Lower leg skin (tissue), 4 donors: ENCODE measurements at regions not wholly inside any gene's neighbourhood (a gene's known extent, or its start where the extent isn't known, plus 50 kb on each side); places are given as distances from the start of the nearest gene placed in this dataset.
"Not testable (repeated sequence)": the region's sequence is repeated elsewhere in the genome, so short reads cannot be mapped to it uniquely, and the experiment has no call there.

ENCODE experiments used
- DNase-seq, 2 donors: peaks; one replicate each; pipeline ENCODE4 v3.0.0-alpha.2; 2019; ENCODE audit warnings: low spot score in 2 of 2
- H3K4me3 ChIP-seq: fragments of 200-600 bp; sonication (generic); 2 replicates; pipeline ENCODE4 v1.5.1; 2017; ENCODE audit warnings: mild to moderate bottlenecking, low read depth; ENCODE audit not compliant: poor library complexity, severe bottlenecking
- CTCF ChIP-seq, 3 donors: fragments of 450-650 bp; IDR thresholded peaks; one replicate each; pipeline ENCODE4 v1.5.1; 2016; ENCODE audit warnings: antibody characterized with exemption in 3 of 3, mild to moderate bottlenecking in 3 of 3, moderate library complexity in 2 of 3
- POLR2A ChIP-seq, 2 donors: fragments of 450-650 bp; IDR thresholded peaks; one replicate each; pipeline ENCODE4 v1.6.1; 2016 to 2017; ENCODE audit warnings: antibody characterized with exemption in 2 of 2, mild to moderate bottlenecking in 1 of 2, moderate library complexity in 1 of 2
- WGBS, 2 donors: methylation state at CpG; one replicate each; pipeline ENCODE4 v1.1.5; 2018; 5-methylcytosine and 5-hydroxymethylcytosine counted together
- intact Hi-C: fragments of 100-400 bp; cut with DNase I; formaldehyde crosslinking; loops from one replicate; pipeline ENCODE4 v1.15.0; 2023; ENCODE audit warnings: low total_unique reads

- intact Hi-C loops: no loop called here
- DNase-seq: no peak
- TF ChIP-seq POLR2A (IDR thresholded peaks at IDR 0.05): no peak
- no peak for TF ChIP-seq CTCF (IDR thresholded peaks at IDR 0.05)
- H3K4me3 ChIP-seq: no peak overlapping the region
Observed at GRCh38 chr1:185388346-185388745, 71.3 kb upstream of the IVNS1ABP start.

GRCh38 chr1:185385991-185386390 is 68.9 kb upstream of the IVNS1ABP start:
- no peak for TF ChIP-seq POLR2A (IDR thresholded peaks at IDR 0.05)
- TF ChIP-seq CTCF (IDR thresholded peaks at IDR 0.05): no peak
- no peak overlapping the region for H3K4me3 ChIP-seq
- DNase-seq: no peak
- intact Hi-C loops: no loop called here
- WGBS, 2 donors: 84 to 90% methylated on average over 2 of the region's 2 CpGs

DNA sequence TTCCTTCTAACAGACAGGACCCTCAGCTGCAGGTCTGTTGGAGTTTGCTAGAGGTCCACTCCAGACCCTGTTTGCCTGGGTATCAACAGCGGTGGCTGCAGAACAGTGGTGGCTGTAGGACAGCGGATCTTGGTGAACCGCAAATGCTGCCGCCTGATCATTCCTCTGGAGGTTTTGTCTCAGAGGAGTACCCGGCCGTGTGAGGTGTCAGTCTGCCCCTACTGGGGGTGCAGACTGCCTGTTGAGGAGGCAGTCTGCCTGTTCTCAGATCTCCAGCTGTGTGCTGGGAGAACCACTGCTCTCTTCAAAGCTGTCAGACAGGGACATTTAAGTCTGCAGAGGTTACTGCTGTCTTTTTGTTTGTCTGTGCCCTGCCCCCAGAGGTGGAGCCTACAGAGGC is 66.8 kb upstream of the IVNS1ABP start:
- DNase-seq, H3K4me3 ChIP-seq, intact Hi-C loops: not testable (repeated sequence)
- WGBS, 2 donors: 91 to 93% methylated on average over 5 to 6 of the region's 6 CpGs

- no peak for DNase-seq
- TF ChIP-seq CTCF (IDR thresholded peaks at IDR 0.05): no peak
- no peak for TF ChIP-seq POLR2A (IDR thresholded peaks at IDR 0.05)
- intact Hi-C loops: no loop called here
- WGBS, 2 donors: 90 to 94% methylated on average over 3 of the region's 3 CpGs
- H3K4me3 ChIP-seq: no peak overlapping the region
Observed at GRCh38 chr1:185377831-185378230, 60.8 kb upstream of the IVNS1ABP start.

- TF ChIP-seq POLR2A (IDR thresholded peaks at IDR 0.05) (no peak), CTCF (IDR thresholded peaks at IDR 0.05) (no peak)
- WGBS, 2 donors: 76 to 79% methylated on average over 7 of the region's 7 CpGs
- no peak for DNase-seq
- H3K4me3 ChIP-seq: no peak overlapping the region
- intact Hi-C loops: no loop called here
Observed at GRCh38 chr1:185376840-185377635, 60.0 kb upstream of the IVNS1ABP start.

- no peak overlapping the region for H3K4me3 ChIP-seq
- intact Hi-C loops: no loop called here
- DNase-seq: no peak
- WGBS, 2 donors: 78 to 89% methylated on average over 2 of the region's 2 CpGs
- TF ChIP-seq POLR2A (IDR thresholded peaks at IDR 0.05) (no peak), CTCF (IDR thresholded peaks at IDR 0.05) (no peak)
Observed at GRCh38 chr1:185376288-185376687, 59.2 kb upstream of the IVNS1ABP start.
